ENCODE measurements at regions not wholly inside any gene's neighbourhood (a gene's known extent, or its start where the extent isn't known, plus 50 kb on each side); places are given as distances from the start of the nearest gene placed in this dataset.

DNA sequence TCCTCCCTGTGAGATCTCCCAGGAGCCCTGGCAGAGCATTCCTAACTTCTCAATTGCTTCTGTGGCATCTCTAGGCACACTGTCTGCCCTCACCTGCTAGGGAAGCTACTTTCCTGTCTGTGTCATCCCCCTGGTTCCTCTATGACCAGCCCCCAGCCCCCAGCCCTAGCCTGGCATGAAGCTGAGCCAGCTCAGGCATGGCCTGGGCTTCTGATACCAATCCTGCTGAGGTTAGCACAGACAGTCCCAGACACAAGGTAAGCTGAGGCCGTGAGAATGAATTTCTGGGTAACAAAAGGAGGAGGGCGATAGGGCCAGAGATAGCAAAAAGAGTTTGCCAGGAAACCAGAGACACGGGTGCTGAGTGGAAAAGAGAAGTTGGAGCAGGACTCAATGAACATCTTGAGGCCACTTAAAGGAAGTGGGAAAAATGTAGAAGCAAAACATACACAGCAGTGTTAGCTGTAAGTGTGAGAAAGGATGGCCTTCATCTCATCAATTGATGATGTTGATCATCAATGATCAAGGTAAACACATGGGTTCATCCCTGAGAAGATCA lies 87.6 kb upstream of the PICALM start:
- DNase-seq = no peak
- Histone ChIP-seq H3K27me3 (no peaks in the 10 kb centered on the region), H3K36me3 (no peaks in the 10 kb centered on the region), H3K9ac (ENCODE audit: low read depth in 2 of 2, low read length in 2 of 2) (no peak overlapping the region), H3K4me1 (no peaks in the 10 kb centered on the region), H3K4me3 (no peak overlapping the region), H3K9me3 (no peaks in the 10 kb centered on the region), H3K27ac (no peak overlapping the region)
- intact Hi-C loops (cut with DNase I) = no loop called here
- TF ChIP-seq, protein P1, sequence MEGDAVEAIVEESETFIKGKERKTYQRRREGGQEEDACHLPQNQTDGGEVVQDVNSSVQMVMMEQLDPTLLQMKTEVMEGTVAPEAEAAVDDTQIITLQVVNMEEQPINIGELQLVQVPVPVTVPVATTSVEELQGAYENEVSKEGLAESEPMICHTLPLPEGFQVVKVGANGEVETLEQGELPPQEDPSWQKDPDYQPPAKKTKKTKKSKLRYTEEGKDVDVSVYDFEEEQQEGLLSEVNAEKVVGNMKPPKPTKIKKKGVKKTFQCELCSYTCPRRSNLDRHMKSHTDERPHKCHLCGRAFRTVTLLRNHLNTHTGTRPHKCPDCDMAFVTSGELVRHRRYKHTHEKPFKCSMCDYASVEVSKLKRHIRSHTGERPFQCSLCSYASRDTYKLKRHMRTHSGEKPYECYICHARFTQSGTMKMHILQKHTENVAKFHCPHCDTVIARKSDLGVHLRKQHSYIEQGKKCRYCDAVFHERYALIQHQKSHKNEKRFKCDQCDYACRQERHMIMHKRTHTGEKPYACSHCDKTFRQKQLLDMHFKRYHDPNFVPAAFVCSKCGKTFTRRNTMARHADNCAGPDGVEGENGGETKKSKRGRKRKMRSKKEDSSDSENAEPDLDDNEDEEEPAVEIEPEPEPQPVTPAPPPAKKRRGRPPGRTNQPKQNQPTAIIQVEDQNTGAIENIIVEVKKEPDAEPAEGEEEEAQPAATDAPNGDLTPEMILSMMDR (IDR thresholded peaks at IDR 0.05) = no peak

DNA sequence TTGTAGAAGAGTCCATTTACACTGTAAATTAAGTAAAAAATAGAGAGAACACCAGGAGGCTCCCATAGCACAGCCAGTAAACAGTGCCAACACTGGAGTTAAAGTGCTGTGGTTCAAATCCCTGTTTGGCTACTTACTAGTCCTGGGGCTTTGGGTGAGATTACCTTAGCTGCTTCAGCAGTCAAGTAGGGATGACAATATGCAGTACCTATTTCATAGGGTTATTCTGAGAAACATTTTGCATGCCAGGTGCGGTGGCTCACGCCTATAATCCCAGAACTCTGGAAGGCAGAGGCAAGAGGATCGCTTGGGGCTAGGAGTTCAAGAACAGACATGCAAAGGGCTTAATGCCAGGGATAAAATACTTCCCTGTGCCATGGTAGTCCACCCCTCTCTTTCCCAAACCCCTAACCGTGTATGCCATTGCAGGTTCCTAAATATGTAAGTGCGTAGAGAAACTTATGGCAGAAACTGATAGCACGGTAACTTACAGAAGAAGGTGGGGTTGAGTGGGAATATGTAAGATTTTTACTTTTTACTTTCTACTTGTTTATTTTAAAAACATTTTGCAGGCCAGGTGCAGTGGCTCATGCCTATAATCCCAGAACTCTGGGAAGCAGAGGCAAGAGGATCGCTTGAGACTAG lies 86.4 kb upstream of the PICALM start:
- intact Hi-C loops (cut with DNase I) = no loop called here
- no peak for DNase-seq
- H3K4me1 ChIP-seq = no peaks in the 10 kb centered on the region
- H3K4me3 ChIP-seq = no peak overlapping the region
- no peaks in the 10 kb centered on the region for H3K27me3 ChIP-seq
- no peaks in the 10 kb centered on the region for H3K9me3 ChIP-seq
- TF ChIP-seq, protein P1 (IDR thresholded peaks at IDR 0.05) = no peak
- H3K36me3 ChIP-seq = no peaks in the 10 kb centered on the region
- no peak overlapping the region for H3K9ac ChIP-seq (ENCODE audit: low read depth in 2 of 2, low read length in 2 of 2)
- no peak overlapping the region for H3K27ac ChIP-seq

DNA sequence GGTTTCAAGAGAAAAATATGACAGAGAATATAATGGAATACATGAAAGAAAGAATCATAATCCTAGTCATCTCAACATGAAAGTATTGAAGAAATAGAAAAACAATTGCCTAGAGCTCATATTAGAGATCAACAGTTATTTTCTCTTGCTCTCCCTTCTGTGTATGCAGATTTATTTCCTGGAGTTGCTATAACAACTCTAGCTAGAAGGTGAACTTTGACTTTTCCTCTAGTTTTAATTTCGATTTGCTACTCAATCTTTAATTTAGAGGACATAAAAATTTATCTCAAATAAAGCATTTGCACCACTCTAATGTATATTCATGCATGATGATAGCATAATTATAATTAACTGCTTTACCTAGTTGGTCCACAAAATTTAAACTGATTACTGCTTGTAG lies 84.6 kb upstream of the PICALM start:
- Histone ChIP-seq H3K4me1 (no peaks in the 10 kb centered on the region), H3K27me3 (no peaks in the 10 kb centered on the region), H3K9me3 (no peaks in the 10 kb centered on the region), H3K4me3 (no peak overlapping the region), H3K36me3 (no peaks in the 10 kb centered on the region), H3K9ac (ENCODE audit: low read depth in 2 of 2, low read length in 2 of 2) (no peak overlapping the region), H3K27ac (no peak overlapping the region)
- TF ChIP-seq, protein P1 (IDR thresholded peaks at IDR 0.05) = no peak
- intact Hi-C loops (cut with DNase I) = no loop called here
- no peak for DNase-seq

DNA sequence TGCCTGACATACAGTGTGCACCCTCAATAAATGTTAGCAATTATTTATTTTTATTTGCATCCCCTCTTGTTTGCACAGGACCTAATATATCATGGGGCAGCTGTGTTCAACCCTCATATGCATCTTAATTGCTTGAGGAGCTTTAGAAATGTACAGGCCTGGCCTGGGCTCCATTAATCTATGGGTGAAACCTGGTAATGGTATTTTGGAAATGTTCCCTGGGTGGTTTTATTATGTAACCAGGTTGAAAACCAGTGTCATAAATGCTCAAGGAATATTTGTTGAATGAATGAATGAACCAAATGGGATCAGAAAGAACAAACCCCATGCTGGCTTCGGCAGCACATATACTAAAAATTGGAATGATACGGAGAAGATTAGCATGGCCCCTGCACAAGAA lies 84.0 kb upstream of the PICALM start:
- Histone ChIP-seq H3K36me3 (no peaks in the 10 kb centered on the region), H3K27me3 (no peaks in the 10 kb centered on the region), H3K27ac (no peak overlapping the region), H3K4me1 (no peaks in the 10 kb centered on the region), H3K4me3 (no peak overlapping the region), H3K9me3 (no peaks in the 10 kb centered on the region), H3K9ac (ENCODE audit: low read depth in 2 of 2, low read length in 2 of 2) (no peak overlapping the region)
- TF ChIP-seq, protein P1 (IDR thresholded peaks at IDR 0.05) = no peak
- intact Hi-C loops (cut with DNase I) = no loop called here
- DNase-seq = no peak

DNA sequence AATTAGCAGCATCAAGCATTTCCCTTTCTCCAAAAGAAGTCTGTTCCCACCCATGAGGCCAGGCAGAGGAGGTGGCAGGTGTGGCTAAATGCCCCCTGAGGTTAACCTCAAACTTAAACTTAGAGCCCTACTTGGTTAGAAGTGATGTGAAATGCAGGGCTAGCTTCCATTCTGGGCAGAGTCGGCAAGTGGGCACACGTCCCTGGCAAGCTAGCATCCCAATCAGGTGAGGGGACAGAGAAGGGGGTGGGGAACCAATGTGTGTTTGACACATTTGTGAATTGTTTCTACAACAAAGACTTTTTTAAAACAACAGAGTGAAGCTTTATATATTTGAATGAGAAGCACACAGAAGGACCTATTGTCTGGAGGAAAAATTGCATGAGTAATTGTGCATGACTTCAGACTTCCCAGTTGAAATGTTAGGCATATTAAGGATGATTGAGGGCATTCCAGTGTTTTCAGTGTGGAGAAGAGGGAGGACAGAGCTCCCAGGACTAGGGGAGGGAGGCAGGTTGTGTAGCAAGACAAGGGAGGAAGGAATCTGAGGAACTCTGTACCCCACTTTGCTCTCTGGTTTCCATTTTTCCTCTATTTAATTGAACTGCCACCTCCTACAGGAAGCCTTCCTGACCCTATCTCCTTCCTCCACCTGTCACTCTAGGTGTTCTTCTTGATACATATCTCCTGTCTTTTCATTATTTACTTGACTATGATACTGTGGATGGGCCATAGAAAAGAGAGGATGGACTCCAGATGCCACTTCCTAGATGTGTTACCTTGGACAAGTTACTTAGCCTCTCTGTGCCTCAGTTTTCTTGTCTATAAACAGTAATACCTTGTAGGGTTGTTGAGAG lies 83.3 kb upstream of the PICALM start:
- Histone ChIP-seq H3K36me3 (no peaks in the 10 kb centered on the region), H3K4me1 (no peaks in the 10 kb centered on the region), H3K27ac (no peak overlapping the region), H3K9me3 (no peaks in the 10 kb centered on the region), H3K4me3 (no peak overlapping the region), H3K27me3 (no peaks in the 10 kb centered on the region), H3K9ac (ENCODE audit: low read depth in 2 of 2, low read length in 2 of 2) (peak overlapping the region in 1 of 2 donors; percentile 21)
- intact Hi-C loops (cut with DNase I) = no loop called here
- TF ChIP-seq, protein P1 (IDR thresholded peaks at IDR 0.05) = no peak
- no peak for DNase-seq

Measured in colonic mucosa (tissue), 4 donors.